Pancreas (tissue), 10 donors: ENCODE measurements at regions not wholly inside any gene's neighbourhood (a gene's known extent, or its start where the extent isn't known, plus 50 kb on each side); places are given as distances from the start of the nearest gene placed in this dataset.
A peak's percentile ranks its signal among the peaks of the same experiment; 100 is the strongest.

Experiments used
- ATAC-seq, 4 donors: fragments of 200-7000 bp; cut with Tn5 transposase; one replicate each; pipeline versions ENCODE4 v1.8.0 to v1.9.1; 2020; ENCODE audit warnings: mild to moderate bottlenecking in 4 of 4, moderate library complexity in 4 of 4
- DNase-seq, 6 donors: peaks; one replicate each; pipeline ENCODE4 v3.0.0-alpha.2; 2020
- FAIRE-seq: peaks from 2 replicates; lab custom pipeline; 2012; peaks lifted over from hg19 to GRCh38; lab: Jason Lieb, UNC
- H3K27ac ChIP-seq, 4 donors: fragments of 200-600 bp; sonication (generic); 1 replicate in 3 of 4; 2 replicates in 1 of 4; pipeline versions ENCODE4 v1.5.0 to v1.8.0; 2020
- H3K27me3 ChIP-seq, 4 donors: fragments of 200-600 bp; one replicate each; pipeline ENCODE4 v1.8.0; 2021
- H3K36me3 ChIP-seq, 3 donors: fragments of 200-600 bp; sonication (generic) in 1 of 3; one replicate each; pipeline versions ENCODE4 v1.5.0 to v1.8.0; 2020 to 2021
- H3K4me1 ChIP-seq, 3 donors: fragments of 200-600 bp; one replicate each; pipeline ENCODE4 v1.8.0; 2021
- H3K4me3 ChIP-seq, 4 donors: fragments of 200-600 bp; sonication (generic) in 2 of 4; one replicate each; pipeline versions ENCODE4 v1.5.0 to v1.8.0; 2020 to 2021
- H3K9me3 ChIP-seq, 4 donors: fragments of 200-600 bp; one replicate each; pipeline ENCODE4 v1.8.0; 2021
- CTCF ChIP-seq, 4 donors: fragments of 200-600 bp; sonication (generic) in 3 of 4; IDR thresholded peaks; one replicate each; pipeline versions ENCODE4 v1.5.0 to v1.8.0; 2021; ENCODE audit warnings: antibody characterized with exemption in 4 of 4
- WGBS, 2 donors: extraction: QIAGEN DNeasy Blood & Tissue Kit; methylation state at CpG; one replicate each; pipeline ENCODE4 v1.1.7; 2013; 5-methylcytosine and 5-hydroxymethylcytosine counted together
- intact Hi-C, 3 donors: fragments of 100-400 bp; cut with DNase I; formaldehyde crosslinking; loops; one replicate each; pipeline versions ENCODE4 v1.11.1 to v1.14.2; 2022
- donor health status: healthy with polysubstance abuse.
- donor health status: DM: no; HTN: no; CAD: no; lungs with moderate emphysema.
- donor health status: DM: no; HTN: no; CAD: no.
- donor health status: control.
- donor health status: control.
- donor health status: Bipolar disorder and iron deficiency.
- donor health status: DM: yes; HTN: yes; CAD: no.
- donor health status: DM: no; HTN: no; CAD: no.
- donor health status: DM: no; HTN: no; CAD: no.
- donor health status: DM: yes; HTN: yes; CAD: no.

GRCh38 chr15:29566914-29567313 lies 255.4 kb downstream of the TJP1 start:
- TF ChIP-seq CTCF (IDR thresholded peaks at IDR 0.05) = no peak
- WGBS, 2 donors = 66 to 77% methylated on average over 3 of the region's 3 CpGs
- intact Hi-C loops = no loop called here
- H3K4me1 ChIP-seq = peaks cover 0 to 7% (median 0%) of the 10 kb centered on the region in 3 donors
- H3K27ac ChIP-seq = peak overlapping the region in 2 of 4 donors; percentile 10 to 40
- FAIRE-seq = no peak
- no peak overlapping the region for H3K4me3 ChIP-seq
- H3K9me3 ChIP-seq = no peaks in the 10 kb centered on the region
- no peak for ATAC-seq
- DNase-seq = no peak
- H3K36me3 ChIP-seq = no peaks in the 10 kb centered on the region
- no peaks in the 10 kb centered on the region for H3K27me3 ChIP-seq

GRCh38 chr15:29563112-29563511 lies 259.2 kb downstream of the TJP1 start:
- Histone ChIP-seq H3K4me1 (no peaks in the 10 kb centered on the region), H3K36me3 (no peaks in the 10 kb centered on the region), H3K4me3 (no peak overlapping the region), H3K9me3 (no peaks in the 10 kb centered on the region), H3K27ac (no peak overlapping the region), H3K27me3 (no peaks in the 10 kb centered on the region)
- DNase-seq (no peak), ATAC-seq (no peak), FAIRE-seq (no peak)
- intact Hi-C loops = no loop called here
- no peak for TF ChIP-seq CTCF (IDR thresholded peaks at IDR 0.05)

- Histone ChIP-seq H3K4me3 (no peak overlapping the region), H3K4me1 (no peaks in the 10 kb centered on the region), H3K36me3 (no peaks in the 10 kb centered on the region), H3K27ac (no peak overlapping the region), H3K27me3 (no peaks in the 10 kb centered on the region), H3K9me3 (no peaks in the 10 kb centered on the region)
- DNase-seq = no peak
- no peak for FAIRE-seq
- TF ChIP-seq CTCF (IDR thresholded peaks at IDR 0.05) = no peak
- intact Hi-C loops = no loop called here
- ATAC-seq = no peak
- WGBS, 2 donors = 78 to 97% methylated on average over 2 of the region's 2 CpGs
Measured at GRCh38 chr15:29560896-29561295, 261.4 kb downstream of the TJP1 start.

- Histone ChIP-seq H3K4me1 (no peaks in the 10 kb centered on the region), H3K4me3 (no peak overlapping the region), H3K27ac (no peak overlapping the region), H3K9me3 (no peaks in the 10 kb centered on the region), H3K27me3 (no peaks in the 10 kb centered on the region), H3K36me3 (no peaks in the 10 kb centered on the region)
- no peak for DNase-seq
- intact Hi-C loops = loop anchor here in 1 of 3 donors (5.0 kb wide), 1 partner anchor 316 kb away; no protein-coding TSS in a partner anchor
- 88 to 91% methylated on average over 9 of the region's 9 CpGs for WGBS, 2 donors
- no peak for FAIRE-seq
- no peak for ATAC-seq
- TF ChIP-seq CTCF (IDR thresholded peaks at IDR 0.05) = no peak
Measured at GRCh38 chr15:29558261-29558660, 264.0 kb downstream of the TJP1 start.

- TF ChIP-seq CTCF (IDR thresholded peaks at IDR 0.05) = no peak
- ATAC-seq = no peak
- no peak overlapping the region for H3K27ac ChIP-seq
Measured at GRCh38 chr15:29557171-29557570, 265.1 kb downstream of the TJP1 start.

More at GRCh38 chr15:29557171-29557570, 265.1 kb downstream of the TJP1 start:
- FAIRE-seq (no peak), DNase-seq (no peak)
- H3K4me3 ChIP-seq = no peak overlapping the region
- 70 to 75% methylated on average over 6 of the region's 6 CpGs for WGBS, 2 donors
- H3K27me3 ChIP-seq = no peaks in the 10 kb centered on the region
- H3K36me3 ChIP-seq = no peaks in the 10 kb centered on the region
- no peaks in the 10 kb centered on the region for H3K4me1 ChIP-seq
- intact Hi-C loops = loop anchor here in 1 of 3 donors (5.0 kb wide), 1 partner anchor 315 kb away; no protein-coding TSS in a partner anchor
- no peaks in the 10 kb centered on the region for H3K9me3 ChIP-seq
